H1 (cell line): ENCODE measurements at regions not wholly inside any gene's neighbourhood (a gene's known extent, or its start where the extent isn't known, plus 50 kb on each side); places are given as distances from the start of the nearest gene placed in this dataset.

ENCODE experiments used
- CTCF ChIA-PET: fragments of 300-600 bp; sonication (Branson Sonifier 250); formaldehyde crosslinking; loops from one replicate; lab custom pipeline; 2021; ENCODE audit not compliant: partially characterized antibody; lab: Charles Lee
- POLR2A ChIA-PET: fragments of 300-600 bp; sonication (Branson Sonifier 250); formaldehyde crosslinking; loops from one replicate; lab custom pipeline; 2021; ENCODE audit warnings: inconsistent platforms; ENCODE audit not compliant: partially characterized antibody; lab: Charles Lee
- DNase-seq, 2 experiments: peaks; one replicate each; pipeline versions ENCODE4 v3.0.0 to v3.0.0-alpha.2; 2010 to 2022; ENCODE audit warnings: low spot score in 2 of 2, low read depth in 1 of 2, mixed read lengths in 1 of 2
- FAIRE-seq: peaks from 2 replicates; lab custom pipeline; 2011; peaks lifted over from hg19 to GRCh38; lab: Jason Lieb, UNC
- H2AFZ ChIP-seq: 2 replicates; pipeline ENCODE4 v1.8.1; 2012; ENCODE audit warnings: low read length, inconsistent platforms
- H2AK5ac ChIP-seq: 2 replicates; pipeline ENCODE4 v1.6.1; 2013; ENCODE audit warnings: low read depth, low read length
- H2BK120ac ChIP-seq: replicated peaks from 2 replicates; pipeline ENCODE3; 2013; ENCODE audit warnings: low read depth, low read length, inconsistent platforms
- H2BK12ac ChIP-seq: 2 replicates; pipeline ENCODE4 v1.6.1; 2013; ENCODE audit warnings: low read depth, low read length
- H2BK15ac ChIP-seq: 2 replicates; pipeline ENCODE4 v1.6.1; 2013; ENCODE audit warnings: low read length
- H2BK20ac ChIP-seq: 2 replicates; pipeline ENCODE4 v1.6.1; 2013; ENCODE audit warnings: low read length
- H2BK5ac ChIP-seq: 2 replicates; pipeline ENCODE4 v1.6.1; 2013; ENCODE audit warnings: low read depth, low read length
- H3K14ac ChIP-seq: 2 replicates; pipeline ENCODE4 v1.6.1; 2013; ENCODE audit warnings: inconsistent platforms; ENCODE audit not compliant: insufficient read length
- H3K18ac ChIP-seq: 2 replicates; pipeline ENCODE4 v1.6.1; 2013; ENCODE audit warnings: low read length; ENCODE audit errors: extremely low read depth
- H3K23ac ChIP-seq: 2 replicates; pipeline ENCODE4 v1.6.1; 2013; ENCODE audit warnings: inconsistent platforms; ENCODE audit not compliant: insufficient read length
- H3K23me2 ChIP-seq: 2 replicates; pipeline ENCODE4 v1.6.1; 2013; ENCODE audit warnings: low read depth, low read length
- H3K27ac ChIP-seq: 2 replicates; pipeline ENCODE4 v1.6.1; 2011; ENCODE audit warnings: low read depth, low read length, inconsistent platforms
- H3K27me3 ChIP-seq, 4 experiments: replicated peaks in 1 of 4; 1 replicate in 1 of 4; 2 replicates in 3 of 4; pipeline versions ENCODE4 v1.6.1 to v1.8.1; 2011 to 2013; ENCODE audit warnings: low read length in 3 of 4, mild to moderate bottlenecking in 3 of 4, inconsistent platforms in 2 of 4, mixed read lengths in 2 of 4, moderate library complexity in 1 of 4; ENCODE audit not compliant: control insufficient read depth in 3 of 4, insufficient read depth in 3 of 4; ENCODE audit errors: extremely low read depth in 1 of 4
- H3K36me3 ChIP-seq, 4 experiments: 2 replicates each; pipeline versions ENCODE4 v1.6.1 to v1.8.1; 2011 to 2013; ENCODE audit warnings: mild to moderate bottlenecking in 4 of 4, low read length in 3 of 4, moderate library complexity in 2 of 4, control low read depth in 1 of 4, inconsistent platforms in 1 of 4; ENCODE audit not compliant: insufficient read depth in 4 of 4, control insufficient read depth in 2 of 4
- H3K4ac ChIP-seq: replicated peaks from 2 replicates; pipeline ENCODE3; 2013; ENCODE audit warnings: low read length, low read depth, mixed read lengths, inconsistent platforms; ENCODE audit not compliant: insufficient read length
- H3K4me1 ChIP-seq, 4 experiments: replicated peaks in 1 of 4; 1 replicate in 1 of 4; 2 replicates in 3 of 4; pipeline versions ENCODE4 v1.6.1 to v1.8.1; 2011 to 2013; ENCODE audit warnings: low read length in 3 of 4, inconsistent platforms in 2 of 4, mixed read lengths in 1 of 4; ENCODE audit not compliant: insufficient read depth in 4 of 4, control insufficient read depth in 3 of 4
- H3K4me2 ChIP-seq, 2 experiments: 2 replicates each; pipeline versions ENCODE4 v1.6.1 to v1.8.1; 2011 to 2013; ENCODE audit warnings: low read depth in 2 of 2, low read length in 2 of 2, control low read depth in 1 of 2, inconsistent platforms in 1 of 2, mild to moderate bottlenecking in 1 of 2; ENCODE audit not compliant: insufficient read depth in 1 of 2
- H3K4me3 ChIP-seq, 4 experiments: fragments of 200-600, 300-600 bp in 1 of 4; sonication (generic), shearing (Covaris generic), sonication (Bioruptor Twin) in 1 of 4; 2 replicates each; pipeline versions ENCODE4 v1.5.1 to v1.8.1; 2011 to 2016; ENCODE audit warnings: low read length in 4 of 4, low read depth in 3 of 4, control low read depth in 2 of 4, inconsistent platforms in 2 of 4, mild to moderate bottlenecking in 2 of 4, mixed read lengths in 1 of 4, moderate library complexity in 1 of 4; ENCODE audit not compliant: insufficient read depth in 2 of 4; ENCODE audit errors: extremely low read depth in 1 of 4
- H3K56ac ChIP-seq: replicated peaks from 2 replicates; pipeline ENCODE3; 2013; ENCODE audit warnings: low read depth, mild to moderate bottlenecking, mixed read lengths, low read length, inconsistent platforms; ENCODE audit not compliant: insufficient read length
- H3K79me1 ChIP-seq: 2 replicates; pipeline ENCODE4 v1.6.1; 2013; ENCODE audit warnings: low read depth, low read length, control low read depth
- H3K79me2 ChIP-seq, 2 experiments: 2 replicates each; pipeline versions ENCODE4 v1.6.1 to v1.8.1; 2012 to 2013; ENCODE audit warnings: low read length in 2 of 2, mild to moderate bottlenecking in 2 of 2, inconsistent platforms in 1 of 2; ENCODE audit not compliant: insufficient read depth in 2 of 2, control insufficient read depth in 1 of 2
- H3K9ac ChIP-seq, 4 experiments: replicated peaks in 1 of 4; 1 replicate in 1 of 4; 2 replicates in 3 of 4; pipeline versions ENCODE4 v1.6.1 to v1.8.1; 2011 to 2013; ENCODE audit warnings: low read depth in 3 of 4, low read length in 3 of 4, control low read depth in 2 of 4, mild to moderate bottlenecking in 2 of 4, moderate library complexity in 2 of 4, inconsistent platforms in 1 of 4; ENCODE audit errors: extremely low read depth in 1 of 4
- H3K9me3 ChIP-seq, 2 experiments: 2 replicates each; pipeline versions ENCODE4 v1.6.1 to v1.8.1; 2012 to 2013; ENCODE audit warnings: mild to moderate bottlenecking in 2 of 2, moderate library complexity in 2 of 2, control low read depth in 1 of 2, inconsistent platforms in 1 of 2, low read depth in 1 of 2, low read length in 1 of 2, mixed read lengths in 1 of 2; ENCODE audit not compliant: insufficient read depth in 2 of 2
- H4K20me1 ChIP-seq, 2 experiments: replicated peaks in 1 of 2; 2 replicates each; pipeline versions ENCODE3 to v1.8.1; 2011 to 2013; ENCODE audit warnings: inconsistent platforms in 2 of 2, low read length in 2 of 2, mild to moderate bottlenecking in 1 of 2; ENCODE audit not compliant: insufficient read depth in 2 of 2, control insufficient read depth in 1 of 2
- H4K5ac ChIP-seq: 2 replicates; pipeline ENCODE4 v1.6.1; 2013; ENCODE audit warnings: low read length, low read depth, mixed read lengths, inconsistent platforms; ENCODE audit not compliant: insufficient read length
- H4K8ac ChIP-seq: 2 replicates; pipeline ENCODE4 v1.8.0; 2013; ENCODE audit warnings: mild to moderate bottlenecking, moderate library complexity, low read length, inconsistent platforms; ENCODE audit not compliant: insufficient read depth; ENCODE audit errors: extremely low read depth
- H4K91ac ChIP-seq: replicated peaks from 2 replicates; pipeline ENCODE3; 2013; ENCODE audit warnings: low read length, mixed read lengths, inconsistent platforms; ENCODE audit not compliant: insufficient read length
- BRCA1 ChIP-seq: IDR thresholded peaks from 2 replicates; pipeline ENCODE4 v1.6.1; 2012; ENCODE audit warnings: low read depth, low read length, improper control_type of control experiment
- GABPA ChIP-seq: IDR thresholded peaks from 2 replicates; pipeline ENCODE4 v1.6.1; 2011; ENCODE audit warnings: mild to moderate bottlenecking, low read length, moderate library complexity, borderline replicate concordance; ENCODE audit not compliant: insufficient read depth
- MAFK ChIP-seq: IDR thresholded peaks from 2 replicates; pipeline ENCODE4 v1.6.1; 2012; ENCODE audit warnings: low read depth, mild to moderate bottlenecking, improper control_type of control experiment, low read length
- SAP30 ChIP-seq: fragments of 300-600 bp; sonication (generic); IDR thresholded peaks from 2 replicates; pipeline ENCODE4 v1.7.1; 2012; ENCODE audit warnings: low read length, moderate library complexity, mild to moderate bottlenecking, inconsistent platforms; ENCODE audit not compliant: insufficient read depth, insufficient replicate concordance
- SP4 ChIP-seq: IDR thresholded peaks from 2 replicates; pipeline ENCODE4 v1.6.1; 2012; ENCODE audit warnings: low read length, inconsistent platforms
- TBP ChIP-seq: IDR thresholded peaks from 2 replicates; pipeline ENCODE4 v1.6.1; 2011; ENCODE audit warnings: low read depth, low read length, improper control_type of control experiment
- WGBS, 2 experiments: shearing (Covaris generic) in 1 of 2; methylation state at CpG; one replicate each; pipeline versions ENCODE4 v1.1.6 to v1.1.7; 2013 to 2015; ENCODE audit warnings: low lambda C conversion rate in 2 of 2, mixed read lengths in 2 of 2, inconsistent platforms in 1 of 2, low coverage in 1 of 2, missing lambda C conversion rate in 1 of 2; ENCODE audit not compliant: insufficient replicate concordance in 2 of 2, insufficient coverage in 1 of 2, insufficient read length in 1 of 2; ENCODE audit errors: extremely low coverage in 1 of 2, missing lambda C conversion rate in 1 of 2; 5-methylcytosine and 5-hydroxymethylcytosine counted together

- POLR2A ChIA-PET, result no interaction called here
- CTCF ChIA-PET, result interaction anchor here (1.4 kb wide), 1 partner anchor 520 kb away, joined by 3 read pairs; no protein-coding TSS in a partner anchor
- no peak for FAIRE-seq
Measured at GRCh38 chr12:29921307-29921706, 137.6 kb upstream of the TMTC1 start.

More at GRCh38 chr12:29921307-29921706, 137.6 kb upstream of the TMTC1 start:
- H3K4me1 ChIP-seq, result no peaks in the 10 kb centered on the region
- no peak for DNase-seq
- H3K79me2 ChIP-seq, result no peaks in the 10 kb centered on the region
- H3K14ac ChIP-seq, result no peak overlapping the region
- no peak overlapping the region for H2BK5ac ChIP-seq
- H3K27ac ChIP-seq, result no peak overlapping the region
- H2AFZ ChIP-seq, result no peak overlapping the region
- H2BK120ac ChIP-seq, result no peak overlapping the region
- no peak overlapping the region for H2BK15ac ChIP-seq
- H3K27me3 ChIP-seq, result no peaks in the 10 kb centered on the region
- WGBS, 2 experiments, result 90% methylated on average over 1 of the region's 1 CpG; no CpG with 5 or more reads in 1 of the 2 experiments
- H3K4ac ChIP-seq, result no peak overlapping the region
- H3K4me3 ChIP-seq, result no peak overlapping the region
- no peak overlapping the region for H3K23ac ChIP-seq
- H3K36me3 ChIP-seq, result no peaks in the 10 kb centered on the region
- no peak for TF ChIP-seq SAP30
- TF ChIP-seq BRCA1, result no peak
- TF ChIP-seq MAFK, result no peak
- no peak for TF ChIP-seq SP4
- TF ChIP-seq GABPA, result no peak
- TF ChIP-seq TBP, result no peak
- H3K18ac ChIP-seq, result no peak overlapping the region
- no peaks in the 10 kb centered on the region for H3K23me2 ChIP-seq
- no peak overlapping the region for H3K56ac ChIP-seq
- H3K4me2 ChIP-seq, result no peak overlapping the region
- no peak overlapping the region for H2BK20ac ChIP-seq
- no peak overlapping the region for H2BK12ac ChIP-seq
- H4K91ac ChIP-seq, result no peak overlapping the region
- H4K20me1 ChIP-seq, result no peaks in the 10 kb centered on the region
- no peak overlapping the region for H3K9ac ChIP-seq
- no peaks in the 10 kb centered on the region for H3K9me3 ChIP-seq
- H4K8ac ChIP-seq, result no peak overlapping the region
- no peak overlapping the region for H4K5ac ChIP-seq
- H3K79me1 ChIP-seq, result no peaks in the 10 kb centered on the region
- no peak overlapping the region for H2AK5ac ChIP-seq
